ENCODE measurements at regions not wholly inside any gene's neighbourhood (a gene's known extent, or its start where the extent isn't known, plus 50 kb on each side); places are given as distances from the start of the nearest gene placed in this dataset.

- TF ChIP-seq EZH2 (IDR thresholded peaks at IDR 0.05) = no peak
- TF ChIP-seq POLR2AphosphoS5 (IDR thresholded peaks at IDR 0.05; ENCODE audit: borderline replicate concordance, low read depth, low read length) = no peak
Observed at GRCh38 chr6:3625149-3625979, 126.1 kb downstream of the PXDC1 start.
